Gastrocnemius medialis (tissue), 4 donors: ENCODE measurements at regions not wholly inside any gene's neighbourhood (a gene's known extent, or its start where the extent isn't known, plus 50 kb on each side); places are given as distances from the start of the nearest gene placed in this dataset.

Experiments
- POLR2A ChIP-seq, 2 donors: fragments of 450-650 bp; IDR thresholded peaks; one replicate each; pipeline ENCODE4 v1.6.1; 2017; ENCODE audit warnings: antibody characterized with exemption in 2 of 2, mild to moderate bottlenecking in 2 of 2, moderate library complexity in 2 of 2
- TF ChIP-seq, protein P1 (sequence below), 5 experiments: fragments of 450-650 bp in 3 of 5; fragments of 200-600 bp in 2 of 5; sonication (generic) in 2 of 5; IDR thresholded peaks in 4 of 5; conservative IDR thresholded peaks in 1 of 5; 1 replicate in 4 of 5; 2 replicates in 1 of 5; pipeline ENCODE4 v1.5.1; 2016 to 2019; ENCODE audit warnings: antibody characterized with exemption in 5 of 5, mild to moderate bottlenecking in 3 of 5, moderate library complexity in 3 of 5

DNA sequence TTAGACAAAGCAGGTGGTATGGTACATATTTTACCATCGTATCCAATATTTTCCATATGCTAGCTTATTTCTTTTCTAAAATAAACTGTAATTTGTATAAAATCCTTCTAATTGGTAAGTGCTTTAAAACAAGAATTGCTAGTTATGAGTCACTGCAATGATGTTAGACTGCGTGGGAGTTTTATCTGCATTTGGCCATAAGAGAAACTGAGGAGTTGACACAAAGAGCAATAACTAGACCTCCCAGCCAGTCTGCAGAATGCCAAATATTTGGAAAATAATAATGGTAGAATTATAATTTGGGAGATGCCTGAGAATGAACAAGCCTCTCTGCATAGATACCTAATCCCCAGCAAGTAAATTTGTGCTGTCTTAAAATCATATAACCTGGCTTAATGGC, 61.7 kb upstream of the PTPRR start:
- TF ChIP-seq, protein P1, sequence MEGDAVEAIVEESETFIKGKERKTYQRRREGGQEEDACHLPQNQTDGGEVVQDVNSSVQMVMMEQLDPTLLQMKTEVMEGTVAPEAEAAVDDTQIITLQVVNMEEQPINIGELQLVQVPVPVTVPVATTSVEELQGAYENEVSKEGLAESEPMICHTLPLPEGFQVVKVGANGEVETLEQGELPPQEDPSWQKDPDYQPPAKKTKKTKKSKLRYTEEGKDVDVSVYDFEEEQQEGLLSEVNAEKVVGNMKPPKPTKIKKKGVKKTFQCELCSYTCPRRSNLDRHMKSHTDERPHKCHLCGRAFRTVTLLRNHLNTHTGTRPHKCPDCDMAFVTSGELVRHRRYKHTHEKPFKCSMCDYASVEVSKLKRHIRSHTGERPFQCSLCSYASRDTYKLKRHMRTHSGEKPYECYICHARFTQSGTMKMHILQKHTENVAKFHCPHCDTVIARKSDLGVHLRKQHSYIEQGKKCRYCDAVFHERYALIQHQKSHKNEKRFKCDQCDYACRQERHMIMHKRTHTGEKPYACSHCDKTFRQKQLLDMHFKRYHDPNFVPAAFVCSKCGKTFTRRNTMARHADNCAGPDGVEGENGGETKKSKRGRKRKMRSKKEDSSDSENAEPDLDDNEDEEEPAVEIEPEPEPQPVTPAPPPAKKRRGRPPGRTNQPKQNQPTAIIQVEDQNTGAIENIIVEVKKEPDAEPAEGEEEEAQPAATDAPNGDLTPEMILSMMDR (IDR thresholded peaks at IDR 0.05 in 4 of 5, conservative IDR thresholded peaks at IDR 0.05 in 1 of 5), result no peak
- TF ChIP-seq POLR2A (IDR thresholded peaks at IDR 0.05), result no peak
